ENCODE measurements at regions not wholly inside any gene's neighbourhood (a gene's known extent, or its start where the extent isn't known, plus 50 kb on each side); places are given as distances from the start of the nearest gene placed in this dataset.

DNA sequence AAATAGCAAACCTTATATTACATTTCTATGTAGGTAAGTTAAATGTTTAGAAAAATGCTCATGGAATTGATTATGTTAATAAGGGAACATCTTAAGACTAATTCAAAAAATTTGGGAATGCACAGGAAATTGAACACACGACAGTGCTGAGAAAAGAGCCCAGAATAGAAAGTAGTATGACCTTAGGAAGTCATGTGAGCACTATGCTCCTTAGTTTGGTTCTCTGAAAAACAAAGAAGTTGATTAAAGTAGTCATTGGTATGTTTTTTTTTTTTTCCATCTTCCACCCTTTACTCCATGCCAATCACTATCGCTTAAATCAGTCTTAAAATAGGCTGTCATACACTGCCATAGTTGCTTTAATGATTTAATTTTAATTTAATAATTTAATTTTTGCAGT, 242.9 kb downstream of the ANKRD7 start:
- Histone ChIP-seq H3K27me3 (ENCODE audit: control insufficient read depth, insufficient read depth, low read length) (no peaks in the 10 kb centered on the region), H3K4me3 (ENCODE audit: low read depth, low read length) (no peak overlapping the region), H3K36me3 (ENCODE audit: control insufficient read depth, insufficient read depth, low read length) (no peaks in the 10 kb centered on the region)
- TF ChIP-seq, protein P1, sequence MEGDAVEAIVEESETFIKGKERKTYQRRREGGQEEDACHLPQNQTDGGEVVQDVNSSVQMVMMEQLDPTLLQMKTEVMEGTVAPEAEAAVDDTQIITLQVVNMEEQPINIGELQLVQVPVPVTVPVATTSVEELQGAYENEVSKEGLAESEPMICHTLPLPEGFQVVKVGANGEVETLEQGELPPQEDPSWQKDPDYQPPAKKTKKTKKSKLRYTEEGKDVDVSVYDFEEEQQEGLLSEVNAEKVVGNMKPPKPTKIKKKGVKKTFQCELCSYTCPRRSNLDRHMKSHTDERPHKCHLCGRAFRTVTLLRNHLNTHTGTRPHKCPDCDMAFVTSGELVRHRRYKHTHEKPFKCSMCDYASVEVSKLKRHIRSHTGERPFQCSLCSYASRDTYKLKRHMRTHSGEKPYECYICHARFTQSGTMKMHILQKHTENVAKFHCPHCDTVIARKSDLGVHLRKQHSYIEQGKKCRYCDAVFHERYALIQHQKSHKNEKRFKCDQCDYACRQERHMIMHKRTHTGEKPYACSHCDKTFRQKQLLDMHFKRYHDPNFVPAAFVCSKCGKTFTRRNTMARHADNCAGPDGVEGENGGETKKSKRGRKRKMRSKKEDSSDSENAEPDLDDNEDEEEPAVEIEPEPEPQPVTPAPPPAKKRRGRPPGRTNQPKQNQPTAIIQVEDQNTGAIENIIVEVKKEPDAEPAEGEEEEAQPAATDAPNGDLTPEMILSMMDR (IDR thresholded peaks at IDR 0.05; ENCODE audit: insufficient read depth, low read length, poor library complexity, severe bottlenecking): no peak
- DNase-seq (ENCODE audit: low read depth): no peak

DNA sequence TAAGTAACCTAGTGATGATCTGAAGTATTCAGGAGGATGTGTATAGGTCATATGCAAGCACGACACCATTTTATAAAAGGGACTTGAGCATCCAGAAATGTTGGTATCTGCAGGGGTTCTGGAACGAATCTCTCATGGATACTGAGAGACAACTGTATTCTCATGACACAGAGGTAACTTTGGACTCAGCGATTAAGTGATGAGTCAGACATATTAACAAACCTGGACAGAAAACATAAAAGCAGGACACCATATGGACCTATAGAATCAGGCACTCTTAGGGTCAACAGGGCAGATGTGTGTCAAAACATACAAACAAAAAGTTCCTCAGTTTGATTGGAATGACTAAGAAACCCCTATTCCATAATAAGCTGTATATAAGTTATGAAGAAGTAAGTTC, 248.1 kb downstream of the ANKRD7 start:
- TF ChIP-seq, protein P1 (IDR thresholded peaks at IDR 0.05; ENCODE audit: insufficient read depth, low read length, poor library complexity, severe bottlenecking): no peak

DNA sequence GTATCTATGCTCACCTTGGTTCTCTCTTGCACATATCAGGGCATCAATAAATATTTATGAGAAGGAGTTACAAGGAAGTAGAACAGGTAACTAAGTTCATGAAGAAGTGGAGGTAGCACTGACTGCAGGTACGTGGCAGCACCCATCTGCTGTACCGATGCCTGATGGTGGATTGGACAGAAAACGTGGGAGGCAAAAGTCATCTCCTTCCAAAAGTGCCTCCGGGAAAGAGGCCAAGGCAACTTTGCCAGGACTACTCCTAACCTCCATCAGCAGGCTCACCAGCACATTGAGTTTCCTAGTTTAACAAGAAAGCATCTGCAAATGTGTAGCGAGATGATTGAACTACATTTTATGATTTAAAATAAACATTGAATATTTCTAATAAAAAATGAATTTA, 248.8 kb downstream of the ANKRD7 start:
- H3K36me3 ChIP-seq (ENCODE audit: control insufficient read depth, insufficient read depth, low read length): no peaks in the 10 kb centered on the region
- no peak overlapping the region for H3K4me3 ChIP-seq (ENCODE audit: low read depth, low read length)
- no peaks in the 10 kb centered on the region for H3K27me3 ChIP-seq (ENCODE audit: control insufficient read depth, insufficient read depth, low read length)
- TF ChIP-seq, protein P1 (IDR thresholded peaks at IDR 0.05; ENCODE audit: insufficient read depth, low read length, poor library complexity, severe bottlenecking): no peak
- no peak for DNase-seq (ENCODE audit: low read depth)

More for the DNA sequence above, 248.1 kb downstream of the ANKRD7 start:
- Histone ChIP-seq H3K27me3 (ENCODE audit: control insufficient read depth, insufficient read depth, low read length) (no peaks in the 10 kb centered on the region), H3K4me3 (ENCODE audit: low read depth, low read length) (no peak overlapping the region), H3K36me3 (ENCODE audit: control insufficient read depth, insufficient read depth, low read length) (no peaks in the 10 kb centered on the region)
- no peak for DNase-seq (ENCODE audit: low read depth)

DNA sequence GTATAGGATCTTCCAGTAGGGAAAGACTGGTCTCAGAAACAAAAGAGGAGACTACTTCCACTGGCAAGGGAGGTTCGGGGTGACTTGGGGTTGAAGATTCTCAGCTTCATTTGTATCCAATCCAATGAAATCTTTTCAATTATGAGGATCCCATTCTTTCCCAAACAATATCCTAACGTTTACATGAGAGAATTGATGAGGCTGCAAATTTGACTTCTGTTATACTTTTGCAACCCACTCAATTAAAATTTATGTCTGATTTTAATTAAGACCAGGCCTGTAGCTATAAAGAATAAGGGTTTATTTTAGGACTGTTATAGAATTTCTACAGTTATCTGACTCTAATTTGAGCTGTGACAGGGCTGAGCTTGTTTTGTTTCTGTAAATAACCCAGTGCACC, 251.5 kb downstream of the ANKRD7 start:
- H3K27me3 ChIP-seq (ENCODE audit: control insufficient read depth, insufficient read depth, low read length): no peaks in the 10 kb centered on the region
- H3K4me3 ChIP-seq (ENCODE audit: low read depth, low read length): no peak overlapping the region
- H3K36me3 ChIP-seq (ENCODE audit: control insufficient read depth, insufficient read depth, low read length): no peaks in the 10 kb centered on the region
- TF ChIP-seq, protein P1 (IDR thresholded peaks at IDR 0.05; ENCODE audit: insufficient read depth, low read length, poor library complexity, severe bottlenecking): no peak
- DNase-seq (ENCODE audit: low read depth): no peak

DNA sequence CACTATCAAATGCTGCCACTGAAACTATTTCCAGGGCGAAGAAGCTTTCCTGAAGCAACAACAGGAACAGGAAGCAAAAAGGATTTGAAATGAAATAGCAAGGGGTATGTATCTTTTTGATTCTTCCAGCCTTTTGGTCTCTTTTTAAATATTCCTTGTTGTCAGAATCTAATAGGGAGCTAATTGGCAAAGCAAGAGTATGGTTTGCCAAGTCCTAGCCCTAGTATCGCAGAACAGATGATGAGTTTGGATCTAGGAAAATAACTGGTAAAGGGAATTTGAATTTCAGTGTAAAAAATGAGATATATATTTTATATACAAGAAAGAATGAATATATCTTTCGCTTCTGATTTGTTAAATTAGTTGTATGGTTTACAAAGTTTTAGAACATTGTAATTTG, 252.5 kb downstream of the ANKRD7 start:
- H3K4me3 ChIP-seq (ENCODE audit: low read depth, low read length): no peak overlapping the region
- TF ChIP-seq, protein P1 (IDR thresholded peaks at IDR 0.05; ENCODE audit: insufficient read depth, low read length, poor library complexity, severe bottlenecking): no peak

DNA sequence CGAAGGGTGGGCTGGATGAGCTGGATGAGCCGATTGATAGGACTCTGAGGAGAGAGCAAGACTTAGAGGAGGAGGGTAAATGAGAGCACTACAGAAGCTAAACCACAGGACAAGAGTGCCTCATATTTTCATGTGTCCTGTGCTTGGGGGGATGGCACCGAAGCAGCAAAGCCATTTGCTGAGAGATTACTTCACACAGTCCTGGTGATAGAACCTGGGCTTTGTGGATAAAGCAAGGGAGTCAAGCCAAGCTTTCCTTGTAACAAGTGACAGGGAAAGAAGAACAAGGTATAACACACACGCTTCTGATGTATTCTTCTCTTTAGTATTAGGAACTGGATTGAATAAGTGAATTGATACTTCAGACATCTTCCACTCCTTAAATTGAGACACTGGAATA, 253.7 kb downstream of the ANKRD7 start:
- TF ChIP-seq, protein P1 (IDR thresholded peaks at IDR 0.05; ENCODE audit: insufficient read depth, low read length, poor library complexity, severe bottlenecking): no peak
- H3K27me3 ChIP-seq (ENCODE audit: control insufficient read depth, insufficient read depth, low read length): no peaks in the 10 kb centered on the region
- no peak overlapping the region for H3K4me3 ChIP-seq (ENCODE audit: low read depth, low read length)
- no peaks in the 10 kb centered on the region for H3K36me3 ChIP-seq (ENCODE audit: control insufficient read depth, insufficient read depth, low read length)
- no peak for DNase-seq (ENCODE audit: low read depth)

More for the DNA sequence above, 252.5 kb downstream of the ANKRD7 start:
- no peak for DNase-seq (ENCODE audit: low read depth)
- Histone ChIP-seq H3K36me3 (ENCODE audit: control insufficient read depth, insufficient read depth, low read length) (no peaks in the 10 kb centered on the region), H3K27me3 (ENCODE audit: control insufficient read depth, insufficient read depth, low read length) (no peaks in the 10 kb centered on the region)
